NCI-H2171 (cell line): ENCODE measurements at regions not wholly inside any gene's neighbourhood (a gene's known extent, or its start where the extent isn't known, plus 50 kb on each side); places are given as distances from the start of the nearest gene placed in this dataset.

Experiments used
- DNase-seq: peaks from one replicate; lab custom pipeline; 2025; lab: John Stamatoyannopoulos, UW

- DNase-seq, result no peak
Measured at GRCh38 chr3:104854468-104854867, 512.2 kb upstream of the ALCAM start.

GRCh38 chr3:104855702-104856101, 511.0 kb upstream of the ALCAM start:
- no peak for DNase-seq

GRCh38 chr3:104856741-104857140, 510.0 kb upstream of the ALCAM start:
- no peak for DNase-seq

GRCh38 chr3:104868291-104868690, 498.4 kb upstream of the ALCAM start:
- DNase-seq, result no peak

- no peak for DNase-seq
Measured at GRCh38 chr3:104870276-104870675, 496.4 kb upstream of the ALCAM start.

- no peak for DNase-seq
Measured at GRCh38 chr3:104873331-104873730, 493.4 kb upstream of the ALCAM start.

GRCh38 chr3:104878395-104878794, 488.3 kb upstream of the ALCAM start:
- no peak for DNase-seq

GRCh38 chr3:104879919-104880318, 486.8 kb upstream of the ALCAM start:
- DNase-seq, result no peak

- no peak for DNase-seq
Measured at GRCh38 chr3:104885214-104885814, 481.4 kb upstream of the ALCAM start.

GRCh38 chr3:104886220-104886995, 480.3 kb upstream of the ALCAM start:
- no peak for DNase-seq

GRCh38 chr3:104887069-104887468, 479.6 kb upstream of the ALCAM start:
- DNase-seq, result no peak

- no peak for DNase-seq
Measured at GRCh38 chr3:104887619-104888018, 479.1 kb upstream of the ALCAM start.

- DNase-seq, result peak; percentile 17
Measured at GRCh38 chr3:104892044-104892443, 474.7 kb upstream of the ALCAM start.

- DNase-seq, result no peak
Measured at GRCh38 chr3:104896624-104897023, 470.1 kb upstream of the ALCAM start.

GRCh38 chr3:104901396-104901795, 465.3 kb upstream of the ALCAM start:
- DNase-seq, result no peak

- no peak for DNase-seq
Measured at GRCh38 chr3:104903064-104903463, 463.6 kb upstream of the ALCAM start.

- DNase-seq, result no peak
Measured at GRCh38 chr3:104906001-104906639, 460.6 kb upstream of the ALCAM start.

- no peak for DNase-seq
Measured at GRCh38 chr3:104907507-104907906, 459.2 kb upstream of the ALCAM start.

- DNase-seq, result peak; percentile 35
Measured at GRCh38 chr3:104908761-104909160, 457.9 kb upstream of the ALCAM start.

GRCh38 chr3:104909198-104909597, 457.5 kb upstream of the ALCAM start:
- DNase-seq, result peak; percentile 96

GRCh38 chr3:104909721-104910120, 457.0 kb upstream of the ALCAM start:
- DNase-seq, result peak; percentile 65

GRCh38 chr3:104911376-104911775, 455.3 kb upstream of the ALCAM start:
- no peak for DNase-seq

- no peak for DNase-seq
Measured at GRCh38 chr3:104916971-104917370, 449.7 kb upstream of the ALCAM start.
